GM12892 (cell line): ENCODE measurements at regions not wholly inside any gene's neighbourhood (a gene's known extent, or its start where the extent isn't known, plus 50 kb on each side); places are given as distances from the start of the nearest gene placed in this dataset.

ENCODE experiments used
- POLR2A ChIP-seq: IDR thresholded peaks from 2 replicates; pipeline ENCODE4 v1.6.1; 2011; ENCODE audit warnings: low read depth, low read length, control low read depth
- TAF1 ChIP-seq: IDR thresholded peaks from 2 replicates; pipeline ENCODE4 v1.6.1; 2011; ENCODE audit warnings: low read depth, mild to moderate bottlenecking, control low read depth, low read length, borderline replicate concordance

DNA sequence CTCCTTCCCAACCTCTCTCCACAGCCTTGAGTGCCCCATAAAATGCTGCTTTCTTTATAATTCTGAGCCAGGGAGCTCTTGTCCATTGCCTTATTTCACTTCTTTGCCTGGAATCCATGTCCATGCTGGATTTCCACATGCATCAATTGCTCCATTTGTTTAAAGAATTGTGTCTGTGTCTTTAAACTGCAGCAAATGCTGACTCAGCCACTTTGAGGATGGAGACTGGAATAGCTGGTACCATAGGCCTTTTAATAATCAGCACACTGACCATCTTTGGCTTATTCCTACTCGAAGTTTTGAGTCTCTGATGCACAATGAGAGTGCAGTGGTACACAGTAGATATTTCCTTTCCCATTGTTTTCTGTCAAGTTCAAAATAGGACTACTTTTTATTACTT lies 318.8 kb downstream of the LRIG3 start:
- TF ChIP-seq TAF1 (no peak), POLR2A (no peak)
